HEK293 (cell line): ENCODE measurements at regions not wholly inside any gene's neighbourhood (a gene's known extent, or its start where the extent isn't known, plus 50 kb on each side); places are given as distances from the start of the nearest gene placed in this dataset.

Experiments used
- CTCF ChIA-PET: fragments of 350-600 bp; formaldehyde crosslinking; extraction: SDS; loops from one replicate; lab custom pipeline; 2021; ENCODE audit warnings: antibody characterized with exemption; lab: Yijun Ruan, JAX
- POLR2A ChIA-PET: fragments of 300-600 bp; formaldehyde crosslinking; extraction: SDS; loops from one replicate; lab custom pipeline; 2020; ENCODE audit warnings: antibody characterized with exemption, inconsistent platforms; lab: Yijun Ruan, JAX
- H3K27ac ChIP-seq: fragments of 200-500 bp; sonication (Bioruptor generic); 2 replicates; pipeline ENCODE4 v1.5.1; 2014; ENCODE audit warnings: low read depth, low read length, control low read depth, inconsistent platforms; ENCODE audit errors: extremely low read depth
- H3K36me3 ChIP-seq, 2 experiments: fragments of 200-500 bp in 1 of 2; sonication (Bioruptor generic) in 1 of 2; 1 replicate in 1 of 2; 2 replicates in 1 of 2; pipeline ENCODE4 v1.5.1; 2014 to 2017; ENCODE audit warnings: inconsistent platforms in 2 of 2, low read length in 2 of 2; ENCODE audit not compliant: control insufficient read depth in 2 of 2, insufficient read depth in 1 of 2
- H3K4me1 ChIP-seq: fragments of 200-500 bp; sonication (Bioruptor generic); 2 replicates; pipeline ENCODE4 v1.5.1; 2014; ENCODE audit warnings: mild to moderate bottlenecking, low read length, inconsistent platforms; ENCODE audit not compliant: control insufficient read depth, insufficient read depth
- H3K4me3 ChIP-seq: 2 replicates; pipeline ENCODE4 v1.5.1; 2011; ENCODE audit warnings: low read depth, mild to moderate bottlenecking, control low read depth, low read length, moderate library complexity
- H3K9me3 ChIP-seq: fragments of 200-500 bp; sonication (Bioruptor generic); 2 replicates; pipeline ENCODE4 v1.5.1; 2014; ENCODE audit warnings: low read depth, low read length, inconsistent platforms; ENCODE audit not compliant: control insufficient read depth, insufficient read depth
- BCL11B ChIP-seq: fragments of 450-650 bp; formaldehyde crosslinking; IDR thresholded peaks from 2 replicates; pipeline ENCODE4 v1.5.1; 2016; ENCODE audit warnings: low read depth, missing biosample characterization, missing genetic modification characterization
- GFI1B ChIP-seq: fragments of 450-650 bp; formaldehyde crosslinking; IDR thresholded peaks from 2 replicates; pipeline ENCODE4 v1.5.1; 2016; ENCODE audit warnings: missing biosample characterization, missing genetic modification characterization
- PRDM10 ChIP-seq: fragments of 450-650 bp; formaldehyde crosslinking; IDR thresholded peaks from 2 replicates; pipeline ENCODE4 v1.5.1; 2016; ENCODE audit warnings: missing biosample characterization, missing genetic modification characterization
- SCRT1 ChIP-seq: fragments of 450-650 bp; formaldehyde crosslinking; IDR thresholded peaks from 2 replicates; pipeline ENCODE4 v1.5.1; 2016; ENCODE audit warnings: missing biosample characterization, missing genetic modification characterization, borderline replicate concordance
- ZBTB1 ChIP-seq: fragments of 450-650 bp; formaldehyde crosslinking; IDR thresholded peaks from 2 replicates; pipeline ENCODE4 v1.5.1; 2016; ENCODE audit warnings: missing biosample characterization, missing genetic modification characterization
- ZFHX2 ChIP-seq: fragments of 450-650 bp; formaldehyde crosslinking; conservative IDR thresholded peaks from 2 replicates; pipeline ENCODE4 v1.5.1; 2016; ENCODE audit warnings: missing biosample characterization, missing genetic modification characterization
- ZNF266 ChIP-seq: fragments of 450-650 bp; formaldehyde crosslinking; IDR thresholded peaks from 2 replicates; pipeline ENCODE4 v1.5.1; 2016; ENCODE audit warnings: missing biosample characterization, missing genetic modification characterization, low read depth
- ZNF513 ChIP-seq: fragments of 450-650 bp; IDR thresholded peaks from 2 replicates; pipeline ENCODE4 v1.5.1; 2018; ENCODE audit warnings: missing biosample characterization, missing genetic modification characterization
- ZNF530 ChIP-seq: fragments of 450-650 bp; formaldehyde crosslinking; IDR thresholded peaks from 2 replicates; pipeline ENCODE4 v1.5.1; 2016; ENCODE audit warnings: low read depth, missing biosample characterization, missing genetic modification characterization
- ZNF544 ChIP-seq: fragments of 450-650 bp; formaldehyde crosslinking; IDR thresholded peaks from 2 replicates; pipeline ENCODE4 v1.5.0; 2017; ENCODE audit warnings: missing biosample characterization, missing genetic modification characterization
- ZNF558 ChIP-seq: fragments of 450-650 bp; formaldehyde crosslinking; IDR thresholded peaks from 2 replicates; pipeline ENCODE4 v1.5.1; 2016; ENCODE audit warnings: missing biosample characterization, missing genetic modification characterization
- ZNF629 ChIP-seq: fragments of 450-650 bp; formaldehyde crosslinking; IDR thresholded peaks from 2 replicates; pipeline ENCODE4 v1.5.1; 2017; ENCODE audit warnings: missing biosample characterization, missing genetic modification characterization
- ZNF658 ChIP-seq: fragments of 450-650 bp; formaldehyde crosslinking; IDR thresholded peaks from 2 replicates; pipeline ENCODE4; 2016; ENCODE audit warnings: missing biosample characterization, missing genetic modification characterization
- ZNF664 ChIP-seq: fragments of 450-650 bp; formaldehyde crosslinking; IDR thresholded peaks from 2 replicates; pipeline ENCODE4 v1.5.1; 2016; ENCODE audit warnings: missing biosample characterization, missing genetic modification characterization
- ZNF792 ChIP-seq: fragments of 450-650 bp; formaldehyde crosslinking; IDR thresholded peaks from 2 replicates; pipeline ENCODE4 v1.5.1; 2016; ENCODE audit warnings: missing biosample characterization, missing genetic modification characterization
- TF ChIP-seq, protein P1 (sequence below): fragments of 450-650 bp; formaldehyde crosslinking; IDR thresholded peaks from 2 replicates; pipeline ENCODE4 v1.5.1; 2016; ENCODE audit warnings: missing biosample characterization, missing genetic modification characterization, borderline replicate concordance
- TF ChIP-seq, protein P2 (sequence below): fragments of 450-650 bp; formaldehyde crosslinking; IDR thresholded peaks from 2 replicates; pipeline ENCODE4 v1.5.1; 2016; ENCODE audit warnings: missing biosample characterization, missing genetic modification characterization, low read depth

- CTCF ChIA-PET, result no interaction called here
- H3K4me3 ChIP-seq, result no peak overlapping the region
- peaks cover 4% of the 10 kb centered on the region; the same call in 1 of the 2 replicates for H3K4me1 ChIP-seq
- POLR2A ChIA-PET, result no interaction called here
- H3K27ac ChIP-seq, result no peak overlapping the region
- no peaks in the 10 kb centered on the region; a peak in 1 of 3 replicates for H3K36me3 ChIP-seq
- TF ChIP-seq ZNF530 (tag by site-specific recombination) (no peak), ZNF544 (tag by site-specific recombination) (no peak), ZNF629 (no peak), GFI1B (no peak), BCL11B (tag by site-specific recombination) (no peak), ZNF266 (no peak), ZNF792 (no peak), SCRT1 (tag by site-specific recombination) (no peak), ZNF658 (no peak), ZNF664 (tag by site-specific recombination) (no peak), ZBTB1 (no peak), ZNF513 (no peak), PRDM10 (tag by site-specific recombination) (no peak), ZFHX2 (tag by site-specific recombination) (no peak), ZNF558 (no peak)
- TF ChIP-seq, protein P1, sequence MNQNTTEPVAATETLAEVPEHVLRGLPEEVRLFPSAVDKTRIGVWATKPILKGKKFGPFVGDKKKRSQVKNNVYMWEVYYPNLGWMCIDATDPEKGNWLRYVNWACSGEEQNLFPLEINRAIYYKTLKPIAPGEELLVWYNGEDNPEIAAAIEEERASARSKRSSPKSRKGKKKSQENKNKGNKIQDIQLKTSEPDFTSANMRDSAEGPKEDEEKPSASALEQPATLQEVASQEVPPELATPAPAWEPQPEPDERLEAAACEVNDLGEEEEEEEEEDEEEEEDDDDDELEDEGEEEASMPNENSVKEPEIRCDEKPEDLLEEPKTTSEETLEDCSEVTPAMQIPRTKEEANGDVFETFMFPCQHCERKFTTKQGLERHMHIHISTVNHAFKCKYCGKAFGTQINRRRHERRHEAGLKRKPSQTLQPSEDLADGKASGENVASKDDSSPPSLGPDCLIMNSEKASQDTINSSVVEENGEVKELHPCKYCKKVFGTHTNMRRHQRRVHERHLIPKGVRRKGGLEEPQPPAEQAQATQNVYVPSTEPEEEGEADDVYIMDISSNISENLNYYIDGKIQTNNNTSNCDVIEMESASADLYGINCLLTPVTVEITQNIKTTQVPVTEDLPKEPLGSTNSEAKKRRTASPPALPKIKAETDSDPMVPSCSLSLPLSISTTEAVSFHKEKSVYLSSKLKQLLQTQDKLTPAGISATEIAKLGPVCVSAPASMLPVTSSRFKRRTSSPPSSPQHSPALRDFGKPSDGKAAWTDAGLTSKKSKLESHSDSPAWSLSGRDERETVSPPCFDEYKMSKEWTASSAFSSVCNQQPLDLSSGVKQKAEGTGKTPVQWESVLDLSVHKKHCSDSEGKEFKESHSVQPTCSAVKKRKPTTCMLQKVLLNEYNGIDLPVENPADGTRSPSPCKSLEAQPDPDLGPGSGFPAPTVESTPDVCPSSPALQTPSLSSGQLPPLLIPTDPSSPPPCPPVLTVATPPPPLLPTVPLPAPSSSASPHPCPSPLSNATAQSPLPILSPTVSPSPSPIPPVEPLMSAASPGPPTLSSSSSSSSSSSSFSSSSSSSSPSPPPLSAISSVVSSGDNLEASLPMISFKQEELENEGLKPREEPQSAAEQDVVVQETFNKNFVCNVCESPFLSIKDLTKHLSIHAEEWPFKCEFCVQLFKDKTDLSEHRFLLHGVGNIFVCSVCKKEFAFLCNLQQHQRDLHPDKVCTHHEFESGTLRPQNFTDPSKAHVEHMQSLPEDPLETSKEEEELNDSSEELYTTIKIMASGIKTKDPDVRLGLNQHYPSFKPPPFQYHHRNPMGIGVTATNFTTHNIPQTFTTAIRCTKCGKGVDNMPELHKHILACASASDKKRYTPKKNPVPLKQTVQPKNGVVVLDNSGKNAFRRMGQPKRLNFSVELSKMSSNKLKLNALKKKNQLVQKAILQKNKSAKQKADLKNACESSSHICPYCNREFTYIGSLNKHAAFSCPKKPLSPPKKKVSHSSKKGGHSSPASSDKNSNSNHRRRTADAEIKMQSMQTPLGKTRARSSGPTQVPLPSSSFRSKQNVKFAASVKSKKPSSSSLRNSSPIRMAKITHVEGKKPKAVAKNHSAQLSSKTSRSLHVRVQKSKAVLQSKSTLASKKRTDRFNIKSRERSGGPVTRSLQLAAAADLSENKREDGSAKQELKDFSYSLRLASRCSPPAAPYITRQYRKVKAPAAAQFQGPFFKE (tag by site-specific recombination), result no peak
- TF ChIP-seq, protein P2, sequence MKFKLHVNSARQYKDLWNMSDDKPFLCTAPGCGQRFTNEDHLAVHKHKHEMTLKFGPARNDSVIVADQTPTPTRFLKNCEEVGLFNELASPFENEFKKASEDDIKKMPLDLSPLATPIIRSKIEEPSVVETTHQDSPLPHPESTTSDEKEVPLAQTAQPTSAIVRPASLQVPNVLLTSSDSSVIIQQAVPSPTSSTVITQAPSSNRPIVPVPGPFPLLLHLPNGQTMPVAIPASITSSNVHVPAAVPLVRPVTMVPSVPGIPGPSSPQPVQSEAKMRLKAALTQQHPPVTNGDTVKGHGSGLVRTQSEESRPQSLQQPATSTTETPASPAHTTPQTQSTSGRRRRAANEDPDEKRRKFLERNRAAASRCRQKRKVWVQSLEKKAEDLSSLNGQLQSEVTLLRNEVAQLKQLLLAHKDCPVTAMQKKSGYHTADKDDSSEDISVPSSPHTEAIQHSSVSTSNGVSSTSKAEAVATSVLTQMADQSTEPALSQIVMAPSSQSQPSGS (tag by site-specific recombination), result no peak
- H3K9me3 ChIP-seq, result no peaks in the 10 kb centered on the region
Observed at GRCh38 chr17:72187556-72187955, 66.7 kb downstream of the SOX9 start.
